ENCODE measurements at regions not wholly inside any gene's neighbourhood (a gene's known extent, or its start where the extent isn't known, plus 50 kb on each side); places are given as distances from the start of the nearest gene placed in this dataset.

- H3K9me2 ChIP-seq (ENCODE audit: insufficient read depth) = no peaks in the 10 kb centered on the region
- no peaks in the 10 kb centered on the region for H3K9me3 ChIP-seq (ENCODE audit: low read depth)
- H3K36me3 ChIP-seq (ENCODE audit: low read depth) = no peaks in the 10 kb centered on the region
- TF ChIP-seq EZH2phosphoT487 (IDR thresholded peaks at IDR 0.05; ENCODE audit: insufficient read depth, low read depth) (no peak), EZH2 (IDR thresholded peaks at IDR 0.05; ENCODE audit: insufficient read depth, poor library complexity, severe bottlenecking) (no peak)
- no peaks in the 10 kb centered on the region for H3K4me1 ChIP-seq (ENCODE audit: insufficient read depth)
- in situ Hi-C loops (cut with MboI) = no loop called here
- H4K20me1 ChIP-seq (ENCODE audit: insufficient read depth) = no peaks in the 10 kb centered on the region
- H3K4me2 ChIP-seq (ENCODE audit: unreplicated experiment) = no peak overlapping the region
- H3K79me2 ChIP-seq (ENCODE audit: insufficient read depth) = no peaks in the 10 kb centered on the region
- H3F3A ChIP-seq (ENCODE audit: insufficient read depth) = no peaks in the 10 kb centered on the region
- DNase-seq = no peak
- H3K27ac ChIP-seq = no peak overlapping the region
- no peak overlapping the region for H3K4me3 ChIP-seq
- no peak overlapping the region for H2AFZ ChIP-seq
- no peaks in the 10 kb centered on the region for H3K27me3 ChIP-seq (replicated peaks; ENCODE audit: insufficient read depth)
- no peak overlapping the region for H3K9ac ChIP-seq
These were observed 1233.8 kb upstream of the WWC1 start for GRCh38 chr5:167057665-167058064.

DNA sequence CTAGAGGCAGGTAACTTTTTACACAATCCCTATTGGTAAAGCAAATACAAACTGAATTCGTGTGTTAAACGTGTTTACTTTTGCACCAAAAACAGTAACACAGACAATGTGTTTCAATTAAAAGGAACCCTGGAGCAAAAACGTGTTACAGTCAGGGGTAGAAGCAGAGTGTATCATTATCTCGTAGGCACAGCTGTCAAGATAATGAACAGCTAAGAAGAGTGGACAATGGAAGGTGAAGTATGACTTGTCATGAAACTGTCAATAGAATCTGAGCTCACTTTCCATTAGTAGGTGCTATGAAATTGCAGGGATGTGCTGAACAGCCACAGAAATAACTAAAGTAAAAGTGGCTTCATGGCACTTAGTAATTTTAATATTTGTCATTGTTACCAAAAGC is 1229.8 kb upstream of the WWC1 start:
- H3K27ac ChIP-seq = no peak overlapping the region
- H3K9me2 ChIP-seq (ENCODE audit: insufficient read depth) = no peaks in the 10 kb centered on the region
- no peaks in the 10 kb centered on the region for H3K36me3 ChIP-seq (ENCODE audit: low read depth)
- no peaks in the 10 kb centered on the region for H3F3A ChIP-seq (ENCODE audit: insufficient read depth)
- WGBS, 2 experiments (ENCODE audit: low coverage in 1 of 2, low lambda C conversion rate in 2 of 2, missing lambda C conversion rate in 2 of 2) = 5 to 11% methylated on average over 4 of the region's 4 CpGs
- H3K79me2 ChIP-seq (ENCODE audit: insufficient read depth) = no peaks in the 10 kb centered on the region
- TF ChIP-seq EZH2phosphoT487 (IDR thresholded peaks at IDR 0.05; ENCODE audit: insufficient read depth, low read depth) (no peak), EZH2 (IDR thresholded peaks at IDR 0.05; ENCODE audit: insufficient read depth, poor library complexity, severe bottlenecking) (no peak)
- no peaks in the 10 kb centered on the region for H3K9me3 ChIP-seq (ENCODE audit: low read depth)
- H3K4me1 ChIP-seq (ENCODE audit: insufficient read depth) = no peaks in the 10 kb centered on the region
- H3K4me2 ChIP-seq (ENCODE audit: unreplicated experiment) = no peak overlapping the region
- in situ Hi-C loops (cut with MboI) = no loop called here
- H3K4me3 ChIP-seq = no peak overlapping the region
- no peaks in the 10 kb centered on the region for H4K20me1 ChIP-seq (ENCODE audit: insufficient read depth)
- DNase-seq = no peak
- no peak overlapping the region for H3K9ac ChIP-seq
- no peaks in the 10 kb centered on the region for H3K27me3 ChIP-seq (replicated peaks; ENCODE audit: insufficient read depth)
- no peak overlapping the region for H2AFZ ChIP-seq

DNA sequence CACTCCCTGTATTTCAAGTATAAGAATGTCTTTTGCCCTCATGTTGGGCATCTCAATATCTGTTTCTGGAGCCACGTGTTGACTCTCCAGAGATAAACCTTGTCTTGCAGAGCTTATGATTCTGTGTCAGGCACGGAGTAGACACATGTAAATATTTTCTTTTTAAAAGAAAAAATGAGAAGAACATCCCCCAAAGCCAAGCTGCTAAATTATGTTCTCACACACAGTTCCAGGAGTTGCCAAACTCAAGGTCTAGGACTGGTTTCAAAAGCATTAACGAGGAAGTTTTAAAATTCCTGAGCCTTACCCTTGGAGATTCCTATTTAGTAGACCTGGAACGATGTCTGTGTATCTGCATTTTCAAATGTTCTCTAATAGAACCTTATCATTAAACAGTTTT is 1228.3 kb upstream of the WWC1 start:
- Histone ChIP-seq H3K79me2 (ENCODE audit: insufficient read depth) (no peaks in the 10 kb centered on the region), H3K27me3 (replicated peaks; ENCODE audit: insufficient read depth) (no peaks in the 10 kb centered on the region), H3K9me2 (ENCODE audit: insufficient read depth) (no peaks in the 10 kb centered on the region), H2AFZ (no peak overlapping the region), H3K4me1 (ENCODE audit: insufficient read depth) (no peaks in the 10 kb centered on the region), H3K27ac (no peak overlapping the region), H3K9ac (no peak overlapping the region), H3K9me3 (ENCODE audit: low read depth) (peaks cover 2% of the 10 kb centered on the region), H3F3A (ENCODE audit: insufficient read depth) (no peaks in the 10 kb centered on the region), H4K20me1 (ENCODE audit: insufficient read depth) (no peaks in the 10 kb centered on the region), H3K36me3 (ENCODE audit: low read depth) (no peaks in the 10 kb centered on the region), H3K4me3 (no peak overlapping the region), H3K4me2 (ENCODE audit: unreplicated experiment) (no peak overlapping the region)
- no peak for TF ChIP-seq EZH2 (IDR thresholded peaks at IDR 0.05; ENCODE audit: insufficient read depth, poor library complexity, severe bottlenecking)
- no peak for TF ChIP-seq EZH2phosphoT487 (IDR thresholded peaks at IDR 0.05; ENCODE audit: insufficient read depth, low read depth)
- no peak for DNase-seq
- WGBS, 2 experiments (ENCODE audit: low coverage in 1 of 2, low lambda C conversion rate in 2 of 2, missing lambda C conversion rate in 2 of 2) = 3 to 7% methylated on average over 4 of the region's 4 CpGs
- in situ Hi-C loops (cut with MboI) = no loop called here

- 29 to 40% methylated on average over 8 of the region's 8 CpGs for WGBS, 2 experiments (ENCODE audit: low coverage in 1 of 2, low lambda C conversion rate in 2 of 2, missing lambda C conversion rate in 2 of 2)
These were observed 1227.7 kb upstream of the WWC1 start for GRCh38 chr5:167063788-167064187.

DNA sequence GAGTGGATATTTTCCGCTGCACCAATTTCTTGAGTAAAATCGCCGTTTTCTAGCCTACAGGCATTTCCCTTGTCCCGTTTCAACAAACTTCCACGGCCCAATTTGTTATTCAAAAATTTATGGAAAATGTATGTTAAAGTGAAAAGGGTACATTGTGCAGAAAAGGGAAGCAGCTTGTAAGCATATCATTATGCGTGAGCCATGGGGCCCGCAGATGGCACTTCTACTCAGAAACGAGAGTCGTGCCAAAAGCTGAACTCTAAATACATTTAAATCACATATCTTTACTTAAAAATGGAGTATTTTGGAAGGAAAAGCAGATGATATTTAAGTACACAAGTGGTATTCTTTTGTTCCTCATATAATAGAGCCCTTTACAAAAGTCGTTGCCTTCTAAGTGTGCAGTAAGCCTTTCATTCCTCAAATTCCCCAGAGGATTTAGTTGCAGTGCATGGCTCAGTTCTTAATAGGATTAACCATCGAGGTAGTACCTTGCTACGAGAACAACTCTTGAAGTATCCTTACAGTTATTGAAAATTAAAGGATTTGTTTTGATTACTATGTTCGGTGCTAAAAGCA is 1227.2 kb upstream of the WWC1 start:
- H3K79me2 ChIP-seq (ENCODE audit: insufficient read depth) = no peaks in the 10 kb centered on the region
- no peak overlapping the region for H3K9ac ChIP-seq
- H3K36me3 ChIP-seq (ENCODE audit: low read depth) = no peaks in the 10 kb centered on the region
- 20 to 21% methylated on average over 13 of the region's 13 CpGs for WGBS, 2 experiments (ENCODE audit: low coverage in 1 of 2, low lambda C conversion rate in 2 of 2, missing lambda C conversion rate in 2 of 2)
- no peaks in the 10 kb centered on the region for H3K27me3 ChIP-seq (replicated peaks; ENCODE audit: insufficient read depth)
- no peak for TF ChIP-seq EZH2phosphoT487 (IDR thresholded peaks at IDR 0.05; ENCODE audit: insufficient read depth, low read depth)
- TF ChIP-seq EZH2 (IDR thresholded peaks at IDR 0.05; ENCODE audit: insufficient read depth, poor library complexity, severe bottlenecking) = no peak
- no peaks in the 10 kb centered on the region for H3F3A ChIP-seq (ENCODE audit: insufficient read depth)
- H3K4me3 ChIP-seq = no peak overlapping the region
- in situ Hi-C loops (cut with MboI) = no loop called here
- no peaks in the 10 kb centered on the region for H3K9me2 ChIP-seq (ENCODE audit: insufficient read depth)
- H2AFZ ChIP-seq = no peak overlapping the region
- peaks cover 2% of the 10 kb centered on the region for H3K9me3 ChIP-seq (ENCODE audit: low read depth)
- no peak overlapping the region for H3K27ac ChIP-seq
- DNase-seq = no peak
- no peaks in the 10 kb centered on the region for H3K4me1 ChIP-seq (ENCODE audit: insufficient read depth)
- H3K4me2 ChIP-seq (ENCODE audit: unreplicated experiment) = no peak overlapping the region
- H4K20me1 ChIP-seq (ENCODE audit: insufficient read depth) = no peaks in the 10 kb centered on the region

More at GRCh38 chr5:167063788-167064187, 1227.7 kb upstream of the WWC1 start:
- no peak overlapping the region for H3K4me3 ChIP-seq
- no peak overlapping the region for H3K9ac ChIP-seq
- no peak for TF ChIP-seq EZH2phosphoT487 (IDR thresholded peaks at IDR 0.05; ENCODE audit: insufficient read depth, low read depth)
- no peak for TF ChIP-seq EZH2 (IDR thresholded peaks at IDR 0.05; ENCODE audit: insufficient read depth, poor library complexity, severe bottlenecking)
- H3K4me1 ChIP-seq (ENCODE audit: insufficient read depth) = no peaks in the 10 kb centered on the region
- H3K9me2 ChIP-seq (ENCODE audit: insufficient read depth) = no peaks in the 10 kb centered on the region
- DNase-seq = no peak
- H3F3A ChIP-seq (ENCODE audit: insufficient read depth) = no peaks in the 10 kb centered on the region
- no peaks in the 10 kb centered on the region for H3K79me2 ChIP-seq (ENCODE audit: insufficient read depth)
- H3K27ac ChIP-seq = no peak overlapping the region
- no peaks in the 10 kb centered on the region for H3K36me3 ChIP-seq (ENCODE audit: low read depth)
- in situ Hi-C loops (cut with MboI) = no loop called here
- no peaks in the 10 kb centered on the region for H3K27me3 ChIP-seq (replicated peaks; ENCODE audit: insufficient read depth)
- no peak overlapping the region for H2AFZ ChIP-seq
- no peak overlapping the region for H3K4me2 ChIP-seq (ENCODE audit: unreplicated experiment)
- H4K20me1 ChIP-seq (ENCODE audit: insufficient read depth) = no peaks in the 10 kb centered on the region
- peaks cover 2% of the 10 kb centered on the region for H3K9me3 ChIP-seq (ENCODE audit: low read depth)
